ENCODE measurements at regions not wholly inside any gene's neighbourhood (a gene's known extent, or its start where the extent isn't known, plus 50 kb on each side); places are given as distances from the start of the nearest gene placed in this dataset.

- Histone ChIP-seq H4K8ac (ENCODE audit: extremely low read depth, insufficient read depth, low read length) (no peak overlapping the region), H3K14ac (ENCODE audit: insufficient read length) (no peak overlapping the region), H3K18ac (ENCODE audit: extremely low read depth, low read length) (no peak overlapping the region), H2BK15ac (ENCODE audit: low read length) (no peak overlapping the region), H3K9me3 (ENCODE audit: insufficient read depth in 2 of 2, low read depth in 1 of 2, low read length in 1 of 2) (no peaks in the 10 kb centered on the region), H2BK20ac (ENCODE audit: low read length) (no peak overlapping the region), H2AFZ (ENCODE audit: low read length) (no peak overlapping the region), H4K5ac (ENCODE audit: insufficient read length, low read depth, low read length) (no peak overlapping the region), H2BK5ac (ENCODE audit: low read depth, low read length) (no peak overlapping the region), H4K91ac (replicated peaks; ENCODE audit: insufficient read length, low read length) (no peak overlapping the region), H3K27ac (ENCODE audit: low read depth, low read length) (no peak overlapping the region), H3K4me1 (replicated peaks in 1 of 4; ENCODE audit: control insufficient read depth in 3 of 4, insufficient read depth in 4 of 4, low read length in 3 of 4) (peaks cover 9 to 19% (median 16%) of the 10 kb centered on the region in 4 experiments), H3K9ac (replicated peaks in 1 of 4; ENCODE audit: extremely low read depth in 1 of 4, low read depth in 3 of 4, low read length in 3 of 4) (no peak overlapping the region), H3K56ac (replicated peaks; ENCODE audit: insufficient read length, low read depth, low read length) (no peak overlapping the region), H2BK120ac (replicated peaks; ENCODE audit: low read depth, low read length) (no peak overlapping the region), H3K4me3 (ENCODE audit: extremely low read depth in 1 of 4, insufficient read depth in 2 of 4, low read depth in 3 of 4, low read length in 4 of 4) (no peak overlapping the region), H3K79me1 (ENCODE audit: low read depth, low read length) (no peaks in the 10 kb centered on the region), H3K27me3 (replicated peaks in 1 of 4; ENCODE audit: control insufficient read depth in 3 of 4, extremely low read depth in 1 of 4, insufficient read depth in 3 of 4, low read length in 3 of 4) (peaks cover 14 to 52% (median 39%) of the 10 kb centered on the region in 4 experiments), H3K79me2 (ENCODE audit: control insufficient read depth in 1 of 2, insufficient read depth in 2 of 2, low read length in 2 of 2) (no peaks in the 10 kb centered on the region), H2BK12ac (ENCODE audit: low read depth, low read length) (no peak overlapping the region; the same call in 1 of the 2 replicates), H3K36me3 (ENCODE audit: control insufficient read depth in 2 of 4, insufficient read depth in 4 of 4, low read length in 3 of 4) (no peaks in the 10 kb centered on the region), H4K20me1 (replicated peaks in 1 of 2; ENCODE audit: control insufficient read depth in 1 of 2, insufficient read depth in 2 of 2, low read length in 2 of 2) (no peaks in the 10 kb centered on the region), H2AK5ac (ENCODE audit: low read depth, low read length) (no peak overlapping the region; the same call in 1 of the 2 replicates), H3K4me2 (ENCODE audit: insufficient read depth in 1 of 2, low read depth in 2 of 2, low read length in 2 of 2) (no peak overlapping the region), H3K23me2 (ENCODE audit: low read depth, low read length) (peaks cover 9% of the 10 kb centered on the region; the same call in 1 of the 2 replicates), H3K4ac (replicated peaks; ENCODE audit: insufficient read length, low read depth, low read length) (no peak overlapping the region), H3K23ac (ENCODE audit: insufficient read length) (no peak overlapping the region)
- POLR2A ChIA-PET (ENCODE audit: partially characterized antibody): no interaction called here
- no peak for DNase-seq (ENCODE audit: low read depth in 1 of 2, low spot score in 2 of 2)
- CTCF ChIA-PET (ENCODE audit: partially characterized antibody): interaction anchor here (1.0 to 1.9 kb wide), 7 partner anchors 8 to 171 kb away, joined by 3 to 7 read pairs (median 3); no protein-coding TSS in a partner anchor
- no peak for FAIRE-seq
- 31% methylated on average over 2 of the region's 2 CpGs; no CpG with 5 or more reads in 1 of the 2 experiments for WGBS, 2 experiments (ENCODE audit: extremely low coverage in 1 of 2, insufficient coverage in 1 of 2, insufficient read length in 1 of 2, insufficient replicate concordance in 2 of 2, low coverage in 1 of 2, low lambda C conversion rate in 2 of 2, missing lambda C conversion rate in 1 of 2)
- no peak for TF ChIP-seq SRF (IDR thresholded peaks at IDR 0.05; ENCODE audit: low read depth, low read length)
Observed at GRCh38 chr1:68291688-68292384, 59.5 kb upstream of the WLS start.
